Prostate gland (tissue), 2 donors: ENCODE measurements at regions not wholly inside any gene's neighbourhood (a gene's known extent, or its start where the extent isn't known, plus 50 kb on each side); places are given as distances from the start of the nearest gene placed in this dataset.

Experiments used
- CTCF ChIP-seq, 4 experiments: fragments of 200-600 bp in 2 of 4; fragments of 450-650 bp in 2 of 4; sonication (generic) in 2 of 4; IDR thresholded peaks; 1 replicate in 3 of 4; 2 replicates in 1 of 4; pipeline ENCODE4 v1.5.1; 2016 to 2019; ENCODE audit warnings: antibody characterized with exemption in 4 of 4, mild to moderate bottlenecking in 2 of 4, moderate library complexity in 2 of 4
- POLR2A ChIP-seq: fragments of 450-650 bp; IDR thresholded peaks from one replicate; pipeline ENCODE4 v1.6.1; 2016; ENCODE audit warnings: antibody characterized with exemption, mild to moderate bottlenecking
- POLR2AphosphoS5 ChIP-seq: sonication (generic); formaldehyde crosslinking; IDR thresholded peaks from one replicate; pipeline ENCODE4 v1.6.1; 2017; ENCODE audit warnings: antibody characterized with exemption

GRCh38 chr12:73374360-73374759 lies 1102.2 kb downstream of the TRHDE start:
- no peak for TF ChIP-seq CTCF (IDR thresholded peaks at IDR 0.05)
- no peak for TF ChIP-seq POLR2AphosphoS5
- no peak for TF ChIP-seq POLR2A
